ENCODE measurements at regions not wholly inside any gene's neighbourhood (a gene's known extent, or its start where the extent isn't known, plus 50 kb on each side); places are given as distances from the start of the nearest gene placed in this dataset.

DNA sequence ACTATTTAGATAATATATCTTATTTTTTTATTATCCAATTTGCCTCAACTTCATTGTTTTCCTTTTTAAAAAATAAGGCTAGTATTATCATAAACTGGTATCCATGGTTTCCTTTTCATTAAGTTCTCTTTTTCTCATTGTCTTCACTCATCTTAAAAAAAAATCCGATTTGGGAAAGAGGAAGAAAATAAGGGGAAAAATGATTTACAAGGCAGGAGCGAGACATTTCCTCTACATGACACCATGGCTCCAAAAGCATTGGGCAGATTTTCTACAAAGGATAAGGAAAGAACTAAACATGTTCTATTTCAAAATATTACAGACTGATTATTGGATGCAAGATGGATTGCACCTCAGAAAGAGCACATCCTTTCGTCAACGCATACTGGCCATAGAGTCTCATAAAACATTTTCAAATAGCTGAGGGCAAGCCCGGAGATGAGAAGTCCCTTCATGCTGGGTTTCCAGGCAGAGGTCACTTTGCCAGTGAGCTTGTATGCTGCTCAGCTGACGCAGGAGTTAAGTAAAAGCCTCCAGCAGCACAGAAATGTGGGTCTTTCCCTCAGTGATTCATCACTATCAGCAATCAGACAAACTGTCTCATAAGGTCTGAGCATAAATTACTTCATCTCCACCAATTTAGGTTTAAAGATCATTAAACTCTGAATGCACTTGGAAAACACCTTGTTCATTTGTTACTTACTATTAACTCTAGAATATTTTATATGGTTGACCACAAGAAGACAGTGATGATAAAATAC lies 129.0 kb upstream of the TNFAIP3 start:
- peak; percentile 94 for DNase-seq

DNA sequence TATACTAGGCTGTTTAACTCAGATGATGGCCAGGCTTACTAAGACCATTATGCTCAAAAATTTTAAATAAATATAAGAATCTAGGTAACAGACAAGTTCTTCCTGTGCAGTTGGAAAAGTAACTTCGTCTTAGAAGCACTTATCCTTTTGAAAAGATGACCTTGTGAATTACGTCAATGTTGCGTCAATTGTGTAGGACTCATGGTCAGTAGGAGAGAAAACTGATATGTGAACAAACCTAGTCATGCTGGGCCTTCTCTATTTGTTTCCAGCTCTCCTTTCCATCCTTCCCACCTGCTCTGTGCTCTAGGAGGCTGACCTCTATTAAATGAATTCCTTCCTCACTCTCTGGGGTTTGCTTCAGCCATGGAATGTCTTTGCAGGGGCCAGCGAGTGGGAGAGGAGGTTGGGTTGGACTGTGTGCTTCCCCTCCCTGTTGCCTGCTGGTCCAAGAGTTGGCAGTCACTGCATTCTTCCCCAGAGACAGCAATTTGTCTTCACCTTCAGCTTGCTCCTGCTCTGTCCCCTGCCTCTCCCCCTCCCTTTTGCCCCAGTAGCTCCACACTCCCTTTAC lies 128.0 kb upstream of the TNFAIP3 start:
- DNase-seq: peak; percentile 16

DNA sequence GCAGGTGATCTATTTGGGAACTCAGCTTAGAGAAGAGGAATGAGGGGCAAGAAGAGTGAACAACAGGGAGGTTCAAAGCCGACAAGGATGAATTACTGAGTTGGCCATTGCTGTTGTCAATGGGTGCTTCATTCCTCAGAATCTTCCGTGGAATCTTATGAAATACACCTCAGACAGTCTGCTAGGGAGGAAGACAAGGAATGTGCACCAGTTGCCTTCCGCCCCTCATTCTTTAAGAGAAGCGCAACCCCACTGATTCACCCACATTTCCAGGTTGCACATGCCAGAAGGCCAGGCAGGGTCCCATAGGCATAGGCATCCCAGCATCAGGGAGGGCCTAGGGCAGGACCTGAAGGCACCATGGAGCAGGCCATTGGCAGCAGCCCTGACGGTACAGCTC lies 127.5 kb upstream of the TNFAIP3 start:
- DNase-seq: no peak

DNA sequence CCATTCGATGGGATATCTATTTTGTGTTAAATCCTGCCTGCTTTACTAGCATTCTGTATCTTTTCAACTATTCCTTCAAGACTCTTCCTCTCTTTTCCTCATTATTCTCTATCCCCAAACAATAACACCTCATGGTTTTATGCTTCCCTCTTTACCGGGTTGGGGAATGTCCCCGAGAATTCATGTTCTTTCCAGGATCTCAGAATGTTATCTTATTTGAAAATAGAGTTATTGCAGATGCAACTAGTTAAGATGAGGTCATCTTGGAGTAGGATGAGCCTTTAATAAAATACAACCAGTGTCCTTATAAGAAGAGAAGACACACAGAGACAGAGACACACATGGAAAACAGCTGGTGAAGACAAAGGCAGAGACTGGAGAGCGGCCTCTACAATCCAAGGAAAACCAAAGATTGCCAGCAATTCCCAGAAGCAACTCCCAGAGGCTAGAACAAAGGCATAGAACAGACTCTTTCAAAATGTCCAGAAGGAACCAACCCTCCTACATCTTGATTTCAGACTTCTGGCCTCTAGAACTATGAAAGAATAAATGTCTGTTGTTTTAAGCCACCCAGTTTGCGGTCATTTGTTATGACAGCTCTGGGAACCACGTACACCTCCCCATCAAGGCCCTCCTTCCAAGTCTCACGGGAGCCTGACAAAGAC lies 126.8 kb upstream of the TNFAIP3 start:
- DNase-seq: peak; percentile 27

DNA sequence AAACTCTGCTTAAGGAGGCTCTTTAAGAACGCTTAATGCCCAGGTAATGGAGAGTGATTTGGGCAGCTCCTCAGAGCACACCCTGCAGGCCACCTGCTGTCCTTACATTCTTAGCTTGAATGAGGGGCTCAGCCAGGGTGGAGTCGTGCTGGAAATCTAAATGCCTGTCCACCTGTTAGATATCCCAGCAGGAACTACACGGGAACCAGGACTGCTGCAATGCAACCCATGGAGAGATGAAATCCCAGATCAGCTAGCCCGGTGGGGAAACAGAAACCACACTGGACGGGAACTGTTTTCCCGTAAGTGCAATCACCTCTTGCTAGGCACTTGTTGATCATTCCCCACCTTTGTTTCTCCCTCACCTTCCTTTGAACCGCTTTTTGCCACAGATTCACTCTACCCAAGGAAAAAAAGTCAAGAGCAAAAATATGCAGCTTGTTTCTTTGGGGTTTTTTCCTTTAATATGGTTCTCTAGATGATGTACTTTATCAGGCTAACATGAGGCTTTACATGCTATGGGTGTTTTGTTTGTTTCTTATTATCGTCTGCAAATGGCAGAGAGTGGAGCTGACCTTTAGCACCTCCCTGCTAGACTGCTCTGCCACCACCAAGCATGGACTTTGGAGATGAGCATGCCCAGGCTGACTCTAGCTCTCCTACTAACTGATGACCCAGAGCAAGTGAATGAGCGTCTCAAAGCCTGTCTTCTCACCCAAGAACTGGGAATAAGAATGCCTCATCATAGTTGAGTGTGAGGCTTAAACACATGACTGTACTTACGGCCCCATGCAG lies 125.9 kb upstream of the TNFAIP3 start:
- DNase-seq: no peak

DNA sequence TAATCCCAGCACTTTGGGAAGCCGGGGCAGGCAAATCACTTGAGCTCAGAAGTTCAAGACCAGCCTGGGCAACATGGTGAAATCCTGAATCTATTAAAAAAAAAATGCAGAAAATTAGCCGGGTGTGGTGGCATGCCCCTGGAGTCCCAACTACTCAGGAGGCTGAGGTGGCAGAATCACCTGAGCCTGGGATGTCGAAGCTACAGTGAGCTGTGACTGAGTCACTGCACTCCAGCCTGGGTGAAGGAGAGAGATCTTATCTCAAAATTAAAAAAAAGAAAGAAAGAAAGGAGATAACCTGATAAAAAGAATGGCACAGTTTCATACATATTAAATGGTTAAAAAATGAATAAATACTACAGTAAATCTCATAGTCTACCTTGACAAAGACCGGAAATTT lies 123.6 kb upstream of the TNFAIP3 start:
- no peak for DNase-seq

DNA sequence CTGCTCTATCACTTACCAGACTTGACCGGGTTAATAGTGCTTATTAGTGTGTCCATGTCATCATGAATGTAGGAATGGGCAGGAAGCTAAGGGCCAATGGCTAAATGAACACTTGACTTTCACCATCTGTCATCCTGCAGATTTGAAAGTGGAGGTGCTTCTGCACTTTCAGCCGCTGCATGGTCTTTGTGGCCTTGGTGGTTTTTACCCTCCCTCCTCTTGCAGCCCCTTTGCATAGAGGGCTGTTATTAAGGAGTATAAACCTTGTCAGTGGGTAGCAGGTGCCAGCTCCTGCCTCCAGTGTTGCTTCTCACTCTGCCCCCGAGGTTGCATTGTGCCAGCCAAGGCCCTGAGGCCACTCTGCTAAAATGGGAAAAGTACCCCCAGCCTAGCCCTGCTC lies 122.2 kb upstream of the TNFAIP3 start:
- no peak for DNase-seq

DNA sequence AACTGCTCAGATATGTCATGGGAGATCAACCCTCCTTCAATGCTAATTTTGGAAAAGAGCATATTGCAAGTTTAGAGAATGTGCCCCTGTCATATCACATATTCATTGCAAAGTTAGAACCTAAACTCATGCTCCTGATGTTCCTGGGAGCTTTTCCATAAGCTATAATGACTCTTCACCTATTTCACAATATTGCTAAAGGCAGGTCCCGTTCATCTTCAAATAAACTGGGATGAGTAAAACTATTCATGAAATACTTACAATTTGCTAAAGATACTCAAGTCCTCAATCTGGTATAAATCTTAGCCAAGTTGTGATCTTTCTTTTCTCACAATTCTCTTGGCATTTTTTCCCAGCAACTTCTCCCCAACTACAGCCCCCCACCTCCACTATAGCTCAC lies 121.7 kb upstream of the TNFAIP3 start:
- DNase-seq: no peak

DNA sequence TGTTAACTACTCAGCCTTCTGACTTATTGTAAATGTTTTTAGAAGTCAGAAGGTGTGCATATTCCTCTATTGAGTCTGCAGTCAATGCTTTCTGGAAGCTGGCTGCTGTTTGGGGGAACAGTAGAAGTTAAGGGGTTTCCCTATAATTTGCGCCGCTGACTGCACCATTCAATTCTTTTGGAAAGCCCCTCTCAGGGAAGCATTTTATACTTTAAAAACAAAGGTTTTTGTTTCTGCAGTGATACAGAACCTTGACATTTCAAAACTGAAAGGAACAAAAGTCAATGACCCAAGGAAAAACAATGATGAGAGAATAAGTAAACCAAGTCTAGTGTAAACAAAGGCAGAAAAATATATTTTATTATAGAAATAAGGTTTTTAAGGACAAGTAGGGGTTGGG lies 120.8 kb upstream of the TNFAIP3 start:
- DNase-seq: no peak

DNA sequence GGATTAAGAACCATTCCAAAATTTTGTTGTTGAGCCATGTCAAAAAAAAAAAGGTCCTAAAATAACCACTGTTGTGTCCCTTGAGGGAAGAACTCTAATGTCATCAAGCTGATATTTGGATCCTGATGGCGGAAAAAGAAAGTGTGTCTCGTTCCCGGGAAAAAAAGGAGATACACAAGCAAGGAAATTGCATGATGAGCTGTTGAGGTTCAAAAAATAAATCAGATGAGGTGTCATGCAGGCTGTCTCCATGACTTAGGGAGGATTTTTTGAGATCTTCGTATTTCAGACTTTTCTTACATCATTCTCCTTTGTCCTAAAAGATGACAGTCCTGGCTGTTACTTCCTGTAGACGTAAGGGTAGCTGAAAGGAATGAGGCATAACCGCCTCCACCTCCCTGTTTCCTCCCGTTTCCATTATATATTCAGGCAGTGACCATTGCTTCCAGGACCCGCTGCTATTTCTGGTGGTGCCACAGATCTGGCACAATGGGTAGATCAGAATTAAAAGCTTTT lies 117.3 kb upstream of the TNFAIP3 start:
- DNase-seq: no peak

DNA sequence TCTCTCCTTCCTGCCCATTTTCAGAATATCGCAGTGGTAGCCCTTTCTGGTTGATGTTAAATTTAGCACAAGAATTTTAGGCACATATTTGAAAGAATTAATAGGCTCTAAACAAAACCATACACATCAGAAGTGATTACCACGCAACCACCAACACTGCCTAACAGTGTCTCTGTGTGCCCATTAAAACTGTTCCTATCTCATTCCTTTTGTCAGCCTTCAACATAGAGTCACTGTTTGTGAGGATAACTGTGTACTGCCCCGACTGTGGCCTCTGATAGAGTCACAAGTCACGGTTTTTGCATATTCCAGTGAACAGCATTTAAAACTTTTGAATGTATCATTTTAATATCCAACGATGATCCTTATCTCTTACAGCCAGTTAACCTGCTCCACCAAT lies 116.8 kb upstream of the TNFAIP3 start:
- DNase-seq: no peak

DNA sequence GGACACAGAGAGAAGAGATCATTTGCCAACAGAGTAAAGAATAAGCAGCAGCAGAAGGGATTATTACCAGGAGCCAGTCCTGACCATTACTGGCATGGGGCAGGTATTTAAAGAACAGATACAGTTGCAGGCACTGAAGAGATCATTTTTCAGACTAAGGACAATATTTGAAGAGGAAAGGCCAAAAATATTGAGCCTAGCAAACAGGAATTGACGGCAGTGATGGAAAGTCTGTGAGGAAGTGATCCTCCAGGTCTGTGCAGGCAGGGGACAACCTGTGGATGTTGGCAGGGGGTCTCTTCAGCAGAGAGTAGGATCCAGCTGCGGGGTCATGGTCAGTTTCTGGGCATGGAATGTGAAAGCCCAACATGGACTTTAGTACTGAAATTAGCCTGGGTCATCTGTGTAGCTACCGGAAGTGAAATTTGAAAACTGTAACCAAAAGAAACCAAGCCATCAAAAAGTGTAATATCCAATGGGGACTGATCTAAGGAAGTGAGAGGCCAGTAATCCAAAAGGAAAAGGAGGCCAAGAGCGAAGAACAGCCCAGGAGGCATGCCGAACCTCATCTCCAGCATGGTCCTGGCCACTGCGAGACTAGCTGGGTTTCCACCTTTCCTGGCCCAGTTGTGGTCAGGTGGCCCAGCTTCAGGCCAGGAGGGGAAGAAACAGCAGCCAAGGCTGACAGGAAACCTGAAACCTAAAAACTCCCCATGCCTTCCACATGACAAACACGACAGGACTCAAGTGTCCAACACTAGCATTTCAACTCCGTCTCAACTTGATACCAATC lies 115.1 kb upstream of the TNFAIP3 start:
- DNase-seq: no peak

DNA sequence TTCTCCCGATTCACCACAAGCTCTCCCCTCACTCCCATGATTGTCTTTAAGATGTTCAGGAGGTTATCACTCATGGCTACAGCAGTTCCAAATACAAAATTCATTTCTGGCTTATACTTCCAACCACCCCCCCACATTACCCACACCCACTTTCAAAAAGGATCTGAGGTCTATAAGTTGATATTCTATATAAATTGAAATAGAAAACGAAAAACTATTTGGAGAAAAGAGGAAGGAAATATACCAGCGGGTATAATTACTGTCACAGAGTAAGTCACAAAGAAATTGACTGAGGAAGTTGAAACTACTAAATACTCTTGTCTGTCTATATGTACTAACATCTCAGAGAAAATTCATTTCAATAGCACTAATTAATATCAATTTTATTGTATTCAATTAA lies 112.7 kb upstream of the TNFAIP3 start:
- DNase-seq: peak; percentile 76

DNA sequence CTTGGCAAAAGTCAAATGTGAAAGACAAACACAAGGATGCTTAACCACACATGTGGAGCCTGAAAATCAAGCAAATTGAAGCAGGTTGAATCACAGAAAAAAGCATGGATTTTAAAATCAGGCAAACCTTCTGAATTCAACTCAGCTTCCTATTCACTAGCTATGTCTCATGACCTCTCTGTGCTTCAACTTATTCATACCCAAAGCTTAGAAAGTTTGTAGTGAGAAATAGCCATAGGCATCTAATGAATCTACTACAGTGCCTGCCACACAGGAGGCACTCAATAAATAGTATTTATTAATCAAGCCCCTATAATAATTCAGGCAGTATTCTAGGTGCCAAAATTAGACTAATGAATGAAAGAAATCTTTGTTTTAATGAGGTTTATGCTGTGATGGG lies 112.2 kb upstream of the TNFAIP3 start:
- peak; percentile 38 for DNase-seq

DNA sequence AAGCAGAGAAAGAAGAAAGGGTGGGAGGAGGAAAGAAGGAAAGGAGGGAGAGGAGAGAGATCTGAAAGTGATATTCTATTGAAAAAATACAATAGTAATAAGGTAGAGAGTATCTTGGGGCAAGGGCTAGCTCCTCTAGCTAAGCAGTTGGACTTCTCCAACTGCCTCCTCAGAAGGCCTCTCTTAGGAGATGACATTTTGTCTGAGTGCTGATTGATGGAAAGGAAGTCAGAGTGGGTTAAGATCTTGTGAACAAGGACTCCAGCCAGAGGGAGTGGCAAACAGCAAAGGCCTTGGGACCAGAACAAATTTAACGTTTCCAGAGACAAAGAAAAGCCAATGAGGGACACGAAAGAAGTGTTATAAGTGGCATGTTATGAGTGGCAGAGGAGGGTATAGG lies 111.8 kb upstream of the TNFAIP3 start:
- DNase-seq: no peak

DNA sequence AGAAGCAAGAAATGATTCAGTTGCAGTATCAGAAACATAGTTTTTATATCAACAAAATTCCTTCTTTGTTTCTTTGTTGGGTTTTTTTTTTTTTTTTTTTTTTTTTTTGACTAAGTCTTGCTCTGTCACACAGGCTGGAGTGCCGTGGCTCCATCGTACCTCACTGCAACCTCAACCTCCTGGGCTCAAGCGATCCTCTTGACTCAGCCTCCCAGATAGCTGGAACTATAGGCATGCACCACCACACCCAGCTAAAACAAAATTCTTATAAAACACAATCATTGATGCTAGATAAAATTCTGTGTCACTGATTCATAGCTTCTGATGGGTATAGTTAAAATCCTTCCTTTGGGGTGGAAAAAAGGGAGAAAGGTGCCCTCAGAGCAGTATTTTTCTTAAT lies 110.3 kb upstream of the TNFAIP3 start:
- DNase-seq: no peak

DNA sequence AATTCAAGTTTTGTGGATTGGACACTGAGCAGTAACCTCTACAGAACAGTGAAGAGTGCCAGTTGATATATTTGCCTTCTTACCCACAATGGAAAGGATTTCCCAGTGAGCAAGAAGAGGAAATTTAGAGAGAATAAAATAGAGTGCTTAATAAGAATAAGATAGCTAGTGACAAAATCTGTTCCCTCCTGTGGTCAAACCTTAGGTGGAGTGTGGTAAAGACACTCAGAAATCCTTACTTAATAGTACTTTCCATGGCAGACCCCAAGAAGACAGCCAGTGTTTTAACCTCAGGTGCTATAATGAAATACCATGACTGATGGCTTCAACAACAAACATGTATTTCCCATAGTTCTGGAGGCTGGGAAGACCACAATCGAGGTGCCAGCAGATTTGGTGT lies 108.4 kb upstream of the TNFAIP3 start:
- DNase-seq: no peak

DNA sequence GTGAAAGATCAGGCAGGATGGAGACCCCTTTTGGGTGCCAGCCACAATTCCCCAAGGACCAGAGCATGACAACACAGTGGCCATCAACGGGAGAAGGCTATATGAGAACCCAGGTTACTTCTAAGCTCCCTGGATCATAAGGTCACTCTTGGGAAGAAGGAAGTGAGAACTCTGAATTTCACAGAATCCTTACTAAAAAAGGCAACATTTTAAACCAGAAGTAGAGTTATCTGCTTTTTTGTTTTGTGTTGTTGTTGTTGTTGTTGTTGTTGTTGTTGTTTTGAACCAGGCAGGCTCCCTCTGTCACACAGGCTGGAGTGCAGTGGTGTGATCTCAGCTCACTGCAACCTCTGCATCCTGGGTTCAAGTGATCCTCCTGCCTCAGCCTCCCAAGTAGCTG lies 107.4 kb upstream of the TNFAIP3 start:
- peak; percentile 16 for DNase-seq

DNA sequence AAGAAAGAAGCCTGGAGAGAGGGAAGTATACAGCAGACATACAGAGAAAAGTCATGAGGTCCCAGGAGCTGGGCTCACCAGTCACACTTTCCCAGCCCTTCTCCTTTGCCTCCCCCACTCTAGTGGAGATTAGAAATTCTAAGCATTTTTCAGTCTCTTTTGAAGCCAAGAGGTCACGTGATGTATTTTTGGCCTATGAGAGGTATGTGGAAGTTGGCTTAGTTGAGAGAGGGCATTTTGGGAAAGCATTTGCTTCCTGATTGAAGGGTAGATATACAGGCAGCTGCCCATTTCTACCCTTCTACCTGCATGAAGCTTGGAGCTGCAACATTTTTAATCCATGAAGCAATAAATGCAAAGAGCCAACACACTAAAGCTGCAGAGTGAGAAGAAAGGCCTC lies 106.0 kb upstream of the TNFAIP3 start:
- no peak for DNase-seq

DNA sequence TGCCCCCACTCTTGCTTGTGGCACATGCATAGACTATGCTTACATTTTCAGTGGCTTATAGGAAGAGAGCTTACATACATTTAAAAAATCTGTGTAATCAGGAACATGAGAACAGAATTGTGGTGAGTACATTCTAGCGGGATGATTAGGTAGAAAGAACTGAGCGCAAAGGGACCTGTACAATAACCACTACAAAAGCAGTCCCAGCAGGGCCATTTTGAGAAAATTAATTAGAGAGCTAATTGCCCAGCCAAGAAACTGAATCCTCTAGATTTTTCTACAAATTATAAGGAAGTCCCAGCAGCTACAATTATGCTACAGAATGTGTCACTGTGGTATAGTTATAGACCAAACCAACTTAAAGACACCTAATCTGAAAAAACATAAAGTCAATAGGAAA lies 105.6 kb upstream of the TNFAIP3 start:
- no peak for DNase-seq

DNA sequence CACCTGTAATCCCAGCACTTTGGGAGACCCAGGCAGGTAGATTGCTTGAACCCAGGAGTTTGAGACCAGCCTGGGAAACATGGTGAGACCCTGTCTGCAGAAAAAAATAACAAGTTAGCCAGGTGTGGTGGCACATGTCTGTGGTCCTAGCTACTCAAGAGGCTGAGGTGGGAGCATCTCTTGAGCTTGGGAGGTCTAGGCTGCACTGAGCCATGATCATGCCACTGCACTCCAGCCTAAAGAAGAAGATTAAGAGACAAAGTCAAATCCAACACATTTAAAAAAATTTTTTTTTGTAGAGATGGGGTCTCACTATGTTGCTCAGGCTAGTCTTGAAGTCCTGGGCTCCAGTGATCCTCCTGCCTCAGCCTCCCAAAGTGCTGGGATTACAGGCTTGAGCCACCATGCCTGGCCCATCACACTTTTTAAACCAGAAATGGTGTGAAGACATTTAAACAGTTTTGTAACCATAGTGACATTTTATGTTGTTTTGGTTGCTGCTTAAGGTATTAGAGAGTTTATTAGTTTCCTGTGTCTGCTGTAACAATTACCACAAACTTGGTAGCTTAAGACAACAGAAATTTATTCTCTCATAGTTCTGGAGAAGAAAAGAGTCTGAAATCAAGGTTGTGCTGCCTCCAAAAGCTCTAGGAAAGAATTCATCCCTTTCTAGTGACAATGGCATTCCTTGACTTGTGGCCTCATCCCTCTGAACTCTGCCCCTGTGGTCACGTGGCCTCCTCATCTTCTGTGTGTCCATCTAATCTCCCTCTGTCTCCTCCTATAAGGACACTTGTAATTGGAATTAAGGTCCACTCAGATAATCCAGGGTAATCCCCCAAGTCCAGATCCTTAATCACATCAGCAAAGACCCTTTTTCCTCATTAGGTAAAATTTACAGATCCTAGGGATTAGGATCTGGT lies 104.6 kb upstream of the TNFAIP3 start:
- DNase-seq: no peak

Measured in suppressor macrophage treated with lipopolysaccharide for 4 hours (primary cell).